Testis (tissue), 2 donors: ENCODE measurements at regions not wholly inside any gene's neighbourhood (a gene's known extent, or its start where the extent isn't known, plus 50 kb on each side); places are given as distances from the start of the nearest gene placed in this dataset.

Experiments used
- CTCF ChIP-seq, 3 experiments: fragments of 450-650 bp in 2 of 3; fragments of 200-600 bp in 1 of 3; sonication (generic) in 1 of 3; IDR thresholded peaks; one replicate each; pipeline ENCODE4 v1.5.1; 2016 to 2019; ENCODE audit warnings: antibody characterized with exemption in 3 of 3, mild to moderate bottlenecking in 2 of 3, moderate library complexity in 1 of 3
- POLR2A ChIP-seq: fragments of 450-650 bp; IDR thresholded peaks from one replicate; pipeline ENCODE4 v1.6.1; 2017; ENCODE audit warnings: antibody characterized with exemption, mild to moderate bottlenecking, moderate library complexity

GRCh38 chr12:29026419-29026818, 122.7 kb upstream of the FAR2 start:
- TF ChIP-seq CTCF (IDR thresholded peaks at IDR 0.05): no peak
- TF ChIP-seq POLR2A: no peak
